ENCODE measurements at regions not wholly inside any gene's neighbourhood (a gene's known extent, or its start where the extent isn't known, plus 50 kb on each side); places are given as distances from the start of the nearest gene placed in this dataset.
"Not testable (repeated sequence)": the region's sequence is repeated elsewhere in the genome, so short reads cannot be mapped to it uniquely, and the experiment has no call there.

DNA sequence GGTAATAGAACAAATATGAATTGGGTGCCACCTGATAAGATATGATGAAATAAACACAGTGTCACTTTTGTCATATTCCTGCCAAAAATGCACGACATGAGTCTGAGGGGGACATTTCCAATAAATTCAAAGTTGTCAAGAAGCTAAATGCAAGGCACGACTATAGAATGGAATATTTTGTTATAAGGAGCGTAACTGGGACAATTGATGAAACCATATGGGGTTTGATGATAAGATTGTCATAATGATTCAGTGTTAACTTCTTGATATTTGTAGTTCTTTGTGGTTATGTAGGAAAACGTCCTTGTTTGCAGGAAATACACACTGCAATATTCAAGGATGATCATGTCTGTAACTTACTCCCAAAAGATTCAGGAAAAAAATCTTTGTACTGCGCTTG lies 163.3 kb downstream of the MEX3B start:
- no peak overlapping the region for H3K27ac ChIP-seq
- TF ChIP-seq, protein P1, sequence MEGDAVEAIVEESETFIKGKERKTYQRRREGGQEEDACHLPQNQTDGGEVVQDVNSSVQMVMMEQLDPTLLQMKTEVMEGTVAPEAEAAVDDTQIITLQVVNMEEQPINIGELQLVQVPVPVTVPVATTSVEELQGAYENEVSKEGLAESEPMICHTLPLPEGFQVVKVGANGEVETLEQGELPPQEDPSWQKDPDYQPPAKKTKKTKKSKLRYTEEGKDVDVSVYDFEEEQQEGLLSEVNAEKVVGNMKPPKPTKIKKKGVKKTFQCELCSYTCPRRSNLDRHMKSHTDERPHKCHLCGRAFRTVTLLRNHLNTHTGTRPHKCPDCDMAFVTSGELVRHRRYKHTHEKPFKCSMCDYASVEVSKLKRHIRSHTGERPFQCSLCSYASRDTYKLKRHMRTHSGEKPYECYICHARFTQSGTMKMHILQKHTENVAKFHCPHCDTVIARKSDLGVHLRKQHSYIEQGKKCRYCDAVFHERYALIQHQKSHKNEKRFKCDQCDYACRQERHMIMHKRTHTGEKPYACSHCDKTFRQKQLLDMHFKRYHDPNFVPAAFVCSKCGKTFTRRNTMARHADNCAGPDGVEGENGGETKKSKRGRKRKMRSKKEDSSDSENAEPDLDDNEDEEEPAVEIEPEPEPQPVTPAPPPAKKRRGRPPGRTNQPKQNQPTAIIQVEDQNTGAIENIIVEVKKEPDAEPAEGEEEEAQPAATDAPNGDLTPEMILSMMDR (conservative IDR thresholded peaks at IDR 0.05): no peak
- TF ChIP-seq ZFX (IDR thresholded peaks at IDR 0.05): no peak

DNA sequence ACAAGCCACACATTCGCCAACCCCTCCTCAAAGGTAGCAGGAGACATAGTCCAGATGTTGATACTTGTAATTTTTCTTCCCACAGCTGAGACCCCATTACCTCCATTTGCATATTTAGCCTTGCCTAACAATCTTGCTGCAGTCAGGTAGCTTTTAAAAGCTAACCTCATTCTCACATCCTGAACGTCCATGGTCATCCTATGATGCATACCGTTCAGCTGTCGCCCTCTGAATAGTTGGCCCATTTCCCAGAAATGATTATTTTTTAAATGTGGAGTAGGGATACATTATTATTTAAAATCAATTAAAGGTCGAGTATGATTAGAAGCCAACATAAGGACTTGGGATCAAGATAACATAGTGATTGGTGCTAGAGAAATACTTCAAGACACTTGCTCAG lies 165.0 kb downstream of the MEX3B start:
- H3K27ac ChIP-seq: no peak overlapping the region
- TF ChIP-seq, protein P1 (conservative IDR thresholded peaks at IDR 0.05): no peak
- no peak for TF ChIP-seq ZFX (IDR thresholded peaks at IDR 0.05)

DNA sequence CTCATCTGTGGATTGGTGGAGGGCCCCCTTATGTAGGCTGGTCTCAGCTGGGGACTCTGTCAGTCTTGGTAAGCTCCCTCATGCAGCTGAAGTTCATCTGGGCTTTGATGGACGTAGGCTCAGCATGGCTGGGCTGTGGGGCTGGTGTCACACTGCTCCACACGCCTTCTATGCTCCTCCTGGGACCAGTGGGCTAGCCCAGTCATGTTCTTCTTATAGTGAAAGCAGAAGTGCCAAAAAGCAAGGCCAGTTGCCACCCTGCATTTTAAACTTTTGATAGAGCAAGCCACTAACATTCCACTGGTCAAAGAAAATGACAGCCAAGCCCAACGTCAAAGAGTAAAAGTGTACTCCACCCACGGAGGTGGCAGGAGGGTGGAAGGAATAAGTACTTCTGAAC lies 165.5 kb downstream of the MEX3B start:
- no peak overlapping the region for H3K27ac ChIP-seq

DNA sequence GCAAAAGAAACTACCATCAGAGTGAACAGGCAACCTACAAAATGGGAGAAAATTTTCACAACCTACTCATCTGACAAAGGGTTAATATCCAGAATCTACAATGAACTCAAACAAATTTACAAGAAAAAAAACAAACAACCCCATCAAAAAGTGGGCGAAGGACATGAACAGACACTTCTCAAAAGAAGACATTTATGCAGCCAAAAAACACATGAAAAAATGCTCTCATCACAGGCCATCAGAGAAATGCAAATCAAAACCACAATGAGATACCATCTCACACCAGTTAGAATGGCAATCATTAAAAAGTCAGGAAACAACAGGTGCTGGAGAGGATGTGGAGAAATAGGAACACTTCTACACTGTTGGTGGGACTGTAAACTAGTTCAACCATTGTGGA lies 170.1 kb downstream of the MEX3B start:
- not testable (repeated sequence) for H3K27ac ChIP-seq

More for the DNA sequence above, 165.5 kb downstream of the MEX3B start:
- no peak for TF ChIP-seq ZFX (IDR thresholded peaks at IDR 0.05)
- TF ChIP-seq, protein P1 (conservative IDR thresholded peaks at IDR 0.05): no peak

DNA sequence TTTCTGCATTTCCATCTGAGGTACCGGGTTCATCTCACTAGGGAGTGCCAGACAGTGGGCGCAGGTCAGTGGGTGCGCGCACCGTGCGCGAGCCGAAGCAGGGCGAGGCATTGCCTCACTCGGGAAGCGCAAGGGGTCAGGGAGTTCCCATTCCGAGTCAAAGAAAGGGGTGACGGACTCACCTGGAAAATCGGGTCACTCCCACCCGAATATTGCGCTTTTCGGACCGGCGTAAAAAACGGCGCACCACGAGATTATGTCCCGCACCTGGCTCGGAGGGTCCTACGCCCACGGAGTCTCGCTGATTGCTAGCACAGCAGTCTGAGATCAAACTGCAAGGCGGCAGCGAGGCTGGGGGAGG lies 175.1 kb downstream of the MEX3B start:
- not testable (repeated sequence) for H3K27ac ChIP-seq

DNA sequence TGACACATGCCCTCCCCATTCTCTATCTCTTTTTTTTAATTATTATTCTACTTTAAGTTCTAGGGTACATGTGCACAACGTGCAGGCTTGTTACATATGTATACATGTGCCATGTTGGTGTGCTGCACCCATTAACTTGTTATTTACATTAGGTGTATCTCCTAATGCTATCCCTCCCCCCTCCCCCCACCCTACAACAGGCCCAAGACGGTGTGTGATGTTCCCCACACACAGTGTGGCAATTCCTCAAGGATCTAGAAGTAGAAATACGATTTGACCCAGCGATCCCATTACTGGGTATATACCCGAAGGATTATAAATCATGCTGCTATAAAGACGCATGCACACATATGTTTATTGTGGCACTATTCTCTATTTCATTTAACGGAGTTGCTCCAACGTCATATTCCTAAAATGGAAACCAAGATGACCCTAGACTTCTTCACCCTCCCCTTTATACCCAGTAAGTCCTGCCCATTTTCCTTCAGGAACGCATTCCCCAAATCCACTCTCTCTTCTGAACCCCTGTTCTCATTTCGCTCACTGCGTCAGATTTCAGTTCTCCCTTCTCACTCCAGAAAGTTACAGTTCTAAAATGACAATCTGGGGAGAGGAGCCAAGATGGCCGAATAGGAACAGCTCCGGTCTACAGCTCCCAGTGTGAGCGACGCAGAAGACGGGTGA lies 175.6 kb downstream of the MEX3B start:
- not testable (repeated sequence) for H3K27ac ChIP-seq

DNA sequence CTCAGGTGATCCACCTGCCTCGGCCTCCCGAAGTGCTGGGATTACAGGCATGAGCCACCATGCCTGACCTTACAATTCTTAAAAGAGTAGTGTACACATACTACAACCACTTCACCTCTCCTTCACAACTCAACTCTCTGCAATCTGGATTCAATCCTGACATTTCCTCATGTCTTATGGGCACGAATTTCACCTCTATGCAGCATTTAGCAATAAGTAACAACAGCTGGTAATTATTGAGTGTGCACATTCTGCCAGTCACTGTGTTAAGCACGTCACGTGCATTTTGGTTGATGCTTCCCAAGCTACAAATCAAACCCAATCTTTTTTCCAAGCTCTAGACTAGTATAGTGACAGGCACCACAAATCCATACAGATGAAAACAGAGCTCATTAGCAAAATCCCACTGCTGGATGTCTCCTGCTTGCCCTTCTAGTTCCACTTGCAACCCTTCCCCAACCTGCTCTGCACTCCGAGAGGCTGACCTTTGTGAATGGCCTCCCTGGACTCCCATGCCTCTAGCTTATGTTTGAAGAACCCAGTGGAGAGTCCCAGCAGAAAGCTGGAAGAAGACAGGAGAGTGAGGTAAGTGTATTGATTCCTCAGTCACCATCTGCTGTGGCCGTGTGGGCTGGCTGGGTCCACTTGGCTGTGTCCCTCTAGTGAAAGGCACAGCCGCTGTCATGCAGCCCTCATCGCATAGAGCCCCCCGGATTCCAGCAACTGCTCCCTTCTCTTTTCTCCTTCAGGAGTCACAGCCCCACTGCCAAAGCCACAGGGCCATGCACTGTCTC lies 176.5 kb downstream of the MEX3B start:
- H3K27ac ChIP-seq: no peak overlapping the region
- TF ChIP-seq ZFX (IDR thresholded peaks at IDR 0.05): no peak
- TF ChIP-seq, protein P1 (conservative IDR thresholded peaks at IDR 0.05): no peak

DNA sequence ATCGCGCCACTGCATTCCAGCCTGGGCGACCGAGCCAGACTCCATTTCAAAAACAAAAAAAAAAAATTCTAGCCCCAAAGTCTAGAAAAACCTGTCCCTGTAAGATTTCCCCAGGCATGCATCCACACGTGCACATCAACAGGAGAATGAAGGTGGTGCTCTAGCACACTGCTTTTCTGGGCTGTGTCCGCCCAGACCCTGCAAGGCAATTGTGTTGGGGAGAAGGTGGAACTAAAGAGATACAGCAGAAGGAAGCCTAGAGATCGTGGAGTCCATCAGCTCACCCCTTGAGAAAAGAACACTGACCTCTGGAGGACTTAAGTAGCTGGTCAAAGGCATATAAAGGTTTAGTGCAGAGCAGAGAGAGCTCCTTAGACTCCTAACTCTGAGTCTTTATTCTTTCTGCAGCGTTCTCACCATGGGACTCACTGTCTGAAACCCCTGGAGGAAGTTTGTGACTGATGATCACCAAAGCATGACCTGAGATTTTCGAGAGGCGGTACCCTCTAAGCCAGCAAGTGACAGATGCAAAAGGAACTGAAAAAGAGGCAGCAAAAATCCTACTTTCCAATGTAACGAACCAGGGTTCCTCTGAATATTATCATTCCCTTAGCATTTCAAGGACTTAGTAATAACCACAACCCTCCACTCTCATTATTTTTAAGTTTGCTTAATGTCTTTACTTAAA lies 179.8 kb downstream of the MEX3B start:
- TF ChIP-seq, protein P1 (conservative IDR thresholded peaks at IDR 0.05): no peak
- no peak for TF ChIP-seq ZFX (IDR thresholded peaks at IDR 0.05)
- no peak overlapping the region for H3K27ac ChIP-seq

DNA sequence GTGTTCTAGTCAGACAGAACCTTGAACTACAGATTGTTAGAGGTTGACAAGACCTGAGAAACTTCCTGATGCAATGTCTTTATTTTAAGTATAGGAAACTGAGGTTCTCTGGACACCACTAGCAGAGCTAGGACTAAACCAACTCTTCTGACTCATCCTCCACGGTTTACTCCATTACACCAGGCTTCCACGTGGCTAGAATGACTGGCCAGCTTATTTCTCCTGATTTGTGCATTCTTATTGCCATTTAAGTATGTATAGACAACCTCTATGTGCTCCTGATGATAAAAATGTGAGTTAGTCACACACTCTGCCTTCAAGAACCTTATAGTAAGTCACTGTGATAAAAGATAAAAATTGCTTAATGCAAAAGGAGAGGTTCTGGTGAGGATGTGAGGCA lies 182.7 kb downstream of the MEX3B start:
- TF ChIP-seq ZFX (IDR thresholded peaks at IDR 0.05): no peak
- TF ChIP-seq, protein P1 (conservative IDR thresholded peaks at IDR 0.05): no peak

More for the DNA sequence above, 182.7 kb downstream of the MEX3B start:
- no peak overlapping the region for H3K27ac ChIP-seq

Measured in C4-2B (cell line).